ENCODE measurements at regions not wholly inside any gene's neighbourhood (a gene's known extent, or its start where the extent isn't known, plus 50 kb on each side); places are given as distances from the start of the nearest gene placed in this dataset.

DNA sequence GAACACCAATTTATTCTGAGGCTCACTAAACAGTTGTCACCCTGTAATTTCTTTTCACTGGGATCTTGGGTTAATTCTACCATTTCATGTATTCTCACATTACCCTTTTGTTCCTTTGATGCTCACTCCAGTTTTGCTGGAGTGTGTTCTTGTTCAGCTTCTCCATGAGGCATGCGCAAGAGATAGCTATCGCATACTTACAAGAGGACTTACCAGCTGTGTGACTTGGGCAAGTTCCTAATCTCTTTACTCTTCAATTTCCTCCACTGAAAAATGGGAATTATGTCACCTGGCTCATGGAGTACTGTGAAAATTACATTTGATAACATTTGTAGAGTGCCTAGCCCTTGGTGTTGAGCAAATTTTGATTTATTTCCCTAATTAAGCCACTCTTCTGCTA lies 56.5 kb upstream of the JDP2 start:
- CTCF ChIA-PET (ENCODE audit: partially characterized antibody): no interaction called here
- H3K36me3 Mint-ChIP-seq: no peaks in the 10 kb centered on the region
- no peaks in the 10 kb centered on the region for H3K4me1 Mint-ChIP-seq

DNA sequence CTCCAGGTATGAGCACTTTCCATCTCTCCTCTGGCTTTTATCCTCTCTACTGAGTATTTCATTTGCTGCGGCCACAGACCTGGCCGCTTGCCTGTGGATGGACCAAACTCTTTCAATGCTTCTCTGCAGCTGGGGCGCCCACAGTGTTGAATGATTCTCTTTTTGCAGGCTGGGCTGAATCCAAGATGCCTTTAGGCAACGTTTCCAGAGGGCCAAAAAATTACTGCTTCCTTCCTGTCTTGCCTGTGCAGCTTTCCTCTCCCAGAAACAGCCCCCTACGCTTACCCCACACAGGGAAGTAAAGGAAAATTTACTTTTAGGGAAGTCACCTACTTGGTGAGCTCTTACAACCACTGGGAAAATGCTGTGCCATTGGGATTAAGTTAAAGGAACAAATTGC lies 55.6 kb upstream of the JDP2 start:
- Histone ChIP-seq H3K9me3 (ENCODE audit: control insufficient read depth in 1 of 2, low read length in 2 of 2) (no peaks in the 10 kb centered on the region), H3K27ac (ENCODE audit: low read depth, low read length) (no peak overlapping the region), H3K4me1 (ENCODE audit: insufficient read depth, low read length) (no peaks in the 10 kb centered on the region), H3K27me3 (ENCODE audit: insufficient read depth, low read length) (peaks cover 4% of the 10 kb centered on the region), H3K4me3 (ENCODE audit: low read length in 2 of 2) (no peak overlapping the region), H3K36me3 (ENCODE audit: insufficient read depth, low read length) (no peaks in the 10 kb centered on the region)
- CTCF ChIA-PET (ENCODE audit: partially characterized antibody): no interaction called here
- Mint-ChIP-seq H3K9me3 (peaks cover 0 to 3% (median 0%) of the 10 kb centered on the region in 8 donors), H3K36me3 (no peaks in the 10 kb centered on the region), H3K4me1 (no peaks in the 10 kb centered on the region), H3K27me3 (peaks cover 7 to 11% of the 10 kb centered on the region in 2 donors), H3K27ac (peak overlapping the region in 1 of 7 donors; percentile 42), H3K4me3 (no peak overlapping the region)
- no peak for DNase-seq
- intact Hi-C loops (cut with micrococcal nuclease): no loop called here
- POLR2A ChIA-PET (ENCODE audit: partially characterized antibody): no interaction called here

More for the DNA sequence above, 56.5 kb upstream of the JDP2 start:
- Histone ChIP-seq H3K4me1 (ENCODE audit: insufficient read depth, low read length) (no peaks in the 10 kb centered on the region), H3K4me3 (ENCODE audit: low read length in 2 of 2) (no peak overlapping the region), H3K27me3 (ENCODE audit: insufficient read depth, low read length) (peaks cover 4% of the 10 kb centered on the region), H3K9me3 (ENCODE audit: control insufficient read depth in 1 of 2, low read length in 2 of 2) (no peaks in the 10 kb centered on the region), H3K36me3 (ENCODE audit: insufficient read depth, low read length) (no peaks in the 10 kb centered on the region), H3K27ac (ENCODE audit: low read depth, low read length) (no peak overlapping the region)
- DNase-seq: no peak
- Mint-ChIP-seq H3K9me3 (peaks cover 0 to 3% (median 0%) of the 10 kb centered on the region in 8 donors), H3K4me3 (no peak overlapping the region), H3K27me3 (peaks cover 7 to 12% of the 10 kb centered on the region in 2 donors), H3K27ac (no peak overlapping the region)
- intact Hi-C loops (cut with micrococcal nuclease): no loop called here
- POLR2A ChIA-PET (ENCODE audit: partially characterized antibody): no interaction called here

DNA sequence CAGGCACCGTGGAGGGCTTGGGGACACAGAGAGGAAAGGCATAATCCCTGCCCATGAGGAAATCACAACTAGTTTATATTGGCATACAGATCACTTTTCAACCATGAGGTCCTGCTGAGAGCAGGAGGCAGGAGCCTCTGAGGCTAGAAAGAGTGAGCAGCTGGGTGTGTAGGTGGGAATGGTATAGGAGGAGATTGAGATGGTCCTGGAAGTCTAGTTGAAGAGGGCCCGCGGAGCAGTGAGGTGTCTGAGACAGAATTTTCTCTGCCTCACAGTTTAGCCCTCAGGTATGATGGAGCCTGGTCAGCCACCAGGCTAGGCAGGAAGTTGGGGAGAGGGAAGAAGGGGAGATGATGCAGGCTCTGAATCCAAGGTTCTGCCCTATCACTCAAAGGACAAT lies 54.7 kb upstream of the JDP2 start:
- Mint-ChIP-seq H3K36me3 (no peaks in the 10 kb centered on the region), H3K4me1 (no peaks in the 10 kb centered on the region), H3K27me3 (peaks cover 8 to 11% of the 10 kb centered on the region in 2 donors), H3K4me3 (no peak overlapping the region), H3K9me3 (peaks cover 0 to 3% (median 0%) of the 10 kb centered on the region in 8 donors), H3K27ac (peak overlapping the region in 1 of 7 donors; percentile 32)
- no peak for DNase-seq
- Histone ChIP-seq H3K4me3 (ENCODE audit: low read length in 2 of 2) (no peak overlapping the region), H3K27me3 (ENCODE audit: insufficient read depth, low read length) (peaks cover 4% of the 10 kb centered on the region), H3K27ac (ENCODE audit: low read depth, low read length) (no peak overlapping the region), H3K36me3 (ENCODE audit: insufficient read depth, low read length) (no peaks in the 10 kb centered on the region), H3K9me3 (ENCODE audit: control insufficient read depth in 1 of 2, low read length in 2 of 2) (no peaks in the 10 kb centered on the region), H3K4me1 (ENCODE audit: insufficient read depth, low read length) (no peaks in the 10 kb centered on the region)
- CTCF ChIA-PET (ENCODE audit: partially characterized antibody): no interaction called here
- POLR2A ChIA-PET (ENCODE audit: partially characterized antibody): no interaction called here
- intact Hi-C loops (cut with micrococcal nuclease): no loop called here

DNA sequence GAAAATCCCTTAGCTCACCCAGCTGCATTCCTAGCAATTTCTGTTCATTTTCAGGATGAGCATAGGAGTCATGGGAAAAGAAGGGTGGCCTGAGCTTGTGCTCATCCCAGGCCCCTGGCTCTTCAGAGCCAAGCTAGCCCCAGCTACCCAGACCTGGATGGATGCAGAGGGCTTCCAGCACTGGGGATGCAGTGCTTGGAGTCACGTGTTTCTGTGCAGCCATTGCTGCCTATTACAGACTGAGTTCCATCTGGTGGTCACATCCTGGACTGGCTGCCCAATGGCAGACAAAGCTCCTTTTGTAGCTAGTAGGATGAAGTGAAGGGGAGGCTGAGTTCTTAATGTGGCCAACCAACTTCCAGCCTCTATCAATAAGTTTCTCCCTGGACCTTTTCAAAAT lies 54.2 kb upstream of the JDP2 start:
- H3K9me3 ChIP-seq (ENCODE audit: control insufficient read depth in 1 of 2, low read length in 2 of 2): no peaks in the 10 kb centered on the region
- DNase-seq: no peak
- CTCF ChIA-PET (ENCODE audit: partially characterized antibody): no interaction called here
- Mint-ChIP-seq H3K36me3 (no peaks in the 10 kb centered on the region), H3K4me3 (no peak overlapping the region), H3K9me3 (peaks cover 0 to 2% (median 0%) of the 10 kb centered on the region in 8 donors), H3K4me1 (no peaks in the 10 kb centered on the region), H3K27me3 (peaks cover 9 to 13% of the 10 kb centered on the region in 2 donors), H3K27ac (no peak overlapping the region)
- H3K36me3 ChIP-seq (ENCODE audit: insufficient read depth, low read length): no peaks in the 10 kb centered on the region
- H3K4me1 ChIP-seq (ENCODE audit: insufficient read depth, low read length): no peaks in the 10 kb centered on the region
- POLR2A ChIA-PET (ENCODE audit: partially characterized antibody): no interaction called here
- peaks cover 4% of the 10 kb centered on the region for H3K27me3 ChIP-seq (ENCODE audit: insufficient read depth, low read length)
- no peak overlapping the region for H3K27ac ChIP-seq (ENCODE audit: low read depth, low read length)
- intact Hi-C loops (cut with micrococcal nuclease): no loop called here
- no peak overlapping the region for H3K4me3 ChIP-seq (ENCODE audit: low read length in 2 of 2)

DNA sequence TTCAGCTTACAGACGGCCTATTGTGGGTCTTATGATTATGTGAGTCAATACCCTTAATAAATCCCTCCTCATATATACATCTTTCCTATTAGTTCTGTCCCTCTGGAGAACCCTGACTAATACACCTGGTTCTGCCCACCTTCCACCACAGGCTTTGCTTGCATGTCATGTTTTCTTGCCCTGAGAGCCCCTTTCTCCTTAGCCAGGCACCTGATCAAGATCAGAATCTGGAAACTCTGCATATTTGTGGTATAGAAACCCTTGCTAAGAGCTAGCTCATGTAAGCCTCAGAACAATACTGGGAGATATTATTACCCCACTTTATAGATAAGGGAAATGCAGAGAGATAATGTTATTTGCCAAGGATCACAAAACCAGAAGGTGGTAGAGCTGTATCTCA lies 52.9 kb upstream of the JDP2 start:
- POLR2A ChIA-PET (ENCODE audit: partially characterized antibody): no interaction called here
- Mint-ChIP-seq H3K4me3 (no peak overlapping the region), H3K36me3 (no peaks in the 10 kb centered on the region), H3K9me3 (no peaks in the 10 kb centered on the region), H3K27me3 (peaks cover 9 to 13% of the 10 kb centered on the region in 2 donors), H3K4me1 (no peaks in the 10 kb centered on the region), H3K27ac (no peak overlapping the region)
- Histone ChIP-seq H3K9me3 (ENCODE audit: control insufficient read depth in 1 of 2, low read length in 2 of 2) (no peaks in the 10 kb centered on the region), H3K27me3 (ENCODE audit: insufficient read depth, low read length) (peaks cover 4% of the 10 kb centered on the region), H3K4me3 (ENCODE audit: low read length in 2 of 2) (no peak overlapping the region), H3K27ac (ENCODE audit: low read depth, low read length) (no peak overlapping the region), H3K4me1 (ENCODE audit: insufficient read depth, low read length) (no peaks in the 10 kb centered on the region), H3K36me3 (ENCODE audit: insufficient read depth, low read length) (no peaks in the 10 kb centered on the region)
- no peak for DNase-seq
- CTCF ChIA-PET (ENCODE audit: partially characterized antibody): interaction anchor here (1.1 kb wide), 1 partner anchor 11 kb away, joined by 5 read pairs; no protein-coding TSS in a partner anchor
- intact Hi-C loops (cut with micrococcal nuclease): no loop called here

DNA sequence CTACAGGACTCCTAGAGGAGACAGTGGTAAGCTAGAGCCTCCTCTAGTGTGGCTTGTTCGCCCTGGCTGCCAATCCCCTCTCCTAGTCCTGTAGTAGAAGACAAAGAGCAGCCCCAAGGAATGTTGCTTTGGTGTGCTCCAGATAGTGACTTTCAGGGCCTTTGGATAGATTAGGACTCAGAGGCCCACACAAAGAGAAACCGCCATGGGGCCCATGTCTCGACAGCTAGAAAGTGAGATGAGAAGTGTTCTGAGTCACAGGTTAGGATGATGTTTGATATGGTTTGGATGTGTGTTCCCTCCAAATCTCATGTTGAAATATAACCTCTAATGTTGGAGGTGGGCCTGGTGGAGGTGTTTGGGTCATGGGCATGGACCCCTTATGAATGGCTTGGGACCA lies 51.8 kb upstream of the JDP2 start:
- no peak overlapping the region for H3K27ac Mint-ChIP-seq
- H3K36me3 Mint-ChIP-seq: no peaks in the 10 kb centered on the region

More for the DNA sequence above, 51.8 kb upstream of the JDP2 start:
- Histone ChIP-seq H3K27ac (ENCODE audit: low read depth, low read length) (no peak overlapping the region), H3K36me3 (ENCODE audit: insufficient read depth, low read length) (no peaks in the 10 kb centered on the region), H3K4me1 (ENCODE audit: insufficient read depth, low read length) (no peaks in the 10 kb centered on the region), H3K4me3 (ENCODE audit: low read length in 2 of 2) (no peak overlapping the region), H3K9me3 (ENCODE audit: control insufficient read depth in 1 of 2, low read length in 2 of 2) (no peaks in the 10 kb centered on the region), H3K27me3 (ENCODE audit: insufficient read depth, low read length) (peaks cover 4% of the 10 kb centered on the region)
- H3K4me3 Mint-ChIP-seq: no peak overlapping the region
- POLR2A ChIA-PET (ENCODE audit: partially characterized antibody): no interaction called here
- H3K4me1 Mint-ChIP-seq: no peaks in the 10 kb centered on the region
- CTCF ChIA-PET (ENCODE audit: partially characterized antibody): no interaction called here
- H3K9me3 Mint-ChIP-seq: no peaks in the 10 kb centered on the region
- peaks cover 9 to 13% of the 10 kb centered on the region in 2 donors for H3K27me3 Mint-ChIP-seq
- DNase-seq: no peak
- intact Hi-C loops (cut with micrococcal nuclease): no loop called here
